ENCODE measurements at regions not wholly inside any gene's neighbourhood (a gene's known extent, or its start where the extent isn't known, plus 50 kb on each side); places are given as distances from the start of the nearest gene placed in this dataset.

DNA sequence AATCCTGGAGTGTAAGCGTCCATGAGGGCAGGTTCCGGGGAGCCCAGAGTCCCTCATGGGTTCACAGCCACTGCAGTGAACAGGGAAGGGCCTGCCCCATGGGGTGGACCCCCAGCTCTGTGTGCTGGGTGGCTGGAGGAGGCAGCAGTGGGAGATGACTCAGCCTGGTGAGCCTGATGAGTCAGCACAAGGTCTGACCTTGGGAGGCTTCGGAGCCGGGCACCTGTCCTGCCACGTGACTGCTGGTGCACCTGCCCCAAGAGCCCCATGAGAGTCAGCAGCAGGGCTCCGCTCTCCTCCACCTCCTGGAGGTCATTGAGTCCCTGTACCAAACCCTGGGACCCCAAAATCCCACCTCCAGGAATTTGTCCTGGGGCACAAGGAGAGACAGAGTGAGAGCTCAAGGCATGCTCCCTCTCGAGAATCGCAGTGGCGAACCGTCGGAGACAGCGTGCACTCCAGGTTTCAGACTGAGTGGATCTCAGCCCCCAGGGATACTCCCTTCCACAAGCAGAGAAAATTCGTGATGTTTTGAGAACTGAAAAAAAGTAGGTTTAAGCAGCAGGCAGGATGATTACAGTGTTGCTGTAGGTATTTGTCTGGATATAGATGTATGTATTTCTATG lies 1221.7 kb downstream of the BRD1 start:
- DNase-seq (ENCODE audit: low read depth in 1 of 2, low spot score in 1 of 2), result no peak
- no peak overlapping the region for H3K27ac ChIP-seq (replicated peaks)
- TF ChIP-seq REST (IDR thresholded peaks at IDR 0.05; ENCODE audit: insufficient replicate concordance, low read depth) (no peak), GABPA (IDR thresholded peaks at IDR 0.05; ENCODE audit: low read depth) (no peak), POLR2AphosphoS5 (IDR thresholded peaks at IDR 0.05; ENCODE audit: low read depth) (no peak), SPI1 (IDR thresholded peaks at IDR 0.05; ENCODE audit: borderline replicate concordance, low read depth) (no peak), CTCF (IDR thresholded peaks at IDR 0.05; ENCODE audit: insufficient read depth, low read length) (no peak)
- H3K27me3 ChIP-seq (ENCODE audit: insufficient read depth, poor library complexity, severe bottlenecking), result no peaks in the 10 kb centered on the region
- no peak overlapping the region for H3K4me3 ChIP-seq (replicated peaks; ENCODE audit: insufficient read depth, low read length)

DNA sequence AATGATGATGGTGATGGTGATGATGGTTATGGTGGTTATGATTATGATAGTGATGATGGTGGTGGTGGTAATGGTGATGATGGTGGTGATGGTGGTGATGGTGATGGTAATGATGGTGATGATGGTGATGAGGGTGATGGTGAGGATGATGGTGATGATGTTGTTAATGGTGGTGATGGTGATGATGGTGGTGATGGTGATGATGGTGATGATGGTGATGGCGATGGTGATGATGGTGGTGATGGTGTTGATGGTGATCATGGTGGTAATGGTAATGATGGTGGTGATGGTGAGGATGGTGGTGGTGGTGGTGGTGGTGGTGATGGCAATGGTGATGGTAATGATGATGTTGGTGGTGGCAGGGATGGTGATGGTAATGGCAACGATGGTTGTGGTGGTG lies 1222.5 kb downstream of the BRD1 start:
- Histone ChIP-seq H3K4me3 (replicated peaks; ENCODE audit: insufficient read depth, low read length) (no peak overlapping the region), H3K27me3 (ENCODE audit: insufficient read depth, poor library complexity, severe bottlenecking) (no peaks in the 10 kb centered on the region), H3K27ac (replicated peaks) (no peak overlapping the region)
- no peak for DNase-seq (ENCODE audit: low read depth in 1 of 2, low spot score in 1 of 2)
- TF ChIP-seq SPI1 (IDR thresholded peaks at IDR 0.05; ENCODE audit: borderline replicate concordance, low read depth), result no peak
- no peak for TF ChIP-seq POLR2AphosphoS5 (IDR thresholded peaks at IDR 0.05; ENCODE audit: low read depth)
- no peak for TF ChIP-seq REST (IDR thresholded peaks at IDR 0.05; ENCODE audit: insufficient replicate concordance, low read depth)

- Histone ChIP-seq H3K27me3 (ENCODE audit: insufficient read depth, poor library complexity, severe bottlenecking) (no peaks in the 10 kb centered on the region), H3K4me3 (replicated peaks; ENCODE audit: insufficient read depth, low read length) (no peak overlapping the region), H3K27ac (replicated peaks) (no peak overlapping the region)
- TF ChIP-seq POLR2AphosphoS5 (IDR thresholded peaks at IDR 0.05; ENCODE audit: low read depth) (no peak), REST (IDR thresholded peaks at IDR 0.05; ENCODE audit: insufficient replicate concordance, low read depth) (no peak), GABPA (IDR thresholded peaks at IDR 0.05; ENCODE audit: low read depth) (no peak), SPI1 (IDR thresholded peaks at IDR 0.05; ENCODE audit: borderline replicate concordance, low read depth) (no peak), CTCF (IDR thresholded peaks at IDR 0.05; ENCODE audit: insufficient read depth, low read length) (no peak)
- DNase-seq (ENCODE audit: low read depth in 1 of 2, low spot score in 1 of 2), result no peak
Observed at GRCh38 chr22:48603621-48604320, 1223.9 kb downstream of the BRD1 start.

Measured in HL-60 (cell line).